ENCODE measurements at regions not wholly inside any gene's neighbourhood (a gene's known extent, or its start where the extent isn't known, plus 50 kb on each side); places are given as distances from the start of the nearest gene placed in this dataset.

- DNase-seq (ENCODE audit: low read depth) (no peak), FAIRE-seq (no peak)
- H3K27me3 ChIP-seq (ENCODE audit: control insufficient read depth, insufficient read depth, low read length): no peaks in the 10 kb centered on the region
- H3K36me3 ChIP-seq (ENCODE audit: control insufficient read depth, insufficient read depth, low read length): no peaks in the 10 kb centered on the region
- TF ChIP-seq CTCF (IDR thresholded peaks at IDR 0.05; ENCODE audit: insufficient read depth, low read length, severe bottlenecking): no peak
- no peak overlapping the region for H3K4me3 ChIP-seq (ENCODE audit: low read depth, low read length)
These were observed 252.1 kb upstream of the RTL1 start for GRCh38 chr14:101155575-101155974.

GRCh38 chr14:101167428-101167827 is 263.9 kb upstream of the RTL1 start:
- TF ChIP-seq CTCF (IDR thresholded peaks at IDR 0.05; ENCODE audit: insufficient read depth, low read length, severe bottlenecking): no peak
- Histone ChIP-seq H3K36me3 (ENCODE audit: control insufficient read depth, insufficient read depth, low read length) (no peaks in the 10 kb centered on the region), H3K4me3 (ENCODE audit: low read depth, low read length) (no peak overlapping the region), H3K27me3 (ENCODE audit: control insufficient read depth, insufficient read depth, low read length) (no peaks in the 10 kb centered on the region)
- DNase-seq (ENCODE audit: low read depth) (no peak), FAIRE-seq (no peak)

- no peak overlapping the region for H3K4me3 ChIP-seq (ENCODE audit: low read depth, low read length)
- no peaks in the 10 kb centered on the region for H3K27me3 ChIP-seq (ENCODE audit: control insufficient read depth, insufficient read depth, low read length)
- H3K36me3 ChIP-seq (ENCODE audit: control insufficient read depth, insufficient read depth, low read length): no peaks in the 10 kb centered on the region
- TF ChIP-seq CTCF (IDR thresholded peaks at IDR 0.05; ENCODE audit: insufficient read depth, low read length, severe bottlenecking): no peak
- DNase-seq (ENCODE audit: low read depth): no peak
- no peak for FAIRE-seq
These were observed 265.7 kb upstream of the RTL1 start for GRCh38 chr14:101169267-101169666.

GRCh38 chr14:101171650-101172049 is 268.1 kb upstream of the RTL1 start:
- no peak for TF ChIP-seq CTCF (IDR thresholded peaks at IDR 0.05; ENCODE audit: insufficient read depth, low read length, severe bottlenecking)
- H3K27me3 ChIP-seq (ENCODE audit: control insufficient read depth, insufficient read depth, low read length): no peaks in the 10 kb centered on the region
- no peak for DNase-seq (ENCODE audit: low read depth)
- no peak overlapping the region for H3K4me3 ChIP-seq (ENCODE audit: low read depth, low read length)
- FAIRE-seq: no peak
- H3K36me3 ChIP-seq (ENCODE audit: control insufficient read depth, insufficient read depth, low read length): no peaks in the 10 kb centered on the region

- Histone ChIP-seq H3K4me3 (ENCODE audit: low read depth, low read length) (no peak overlapping the region), H3K27me3 (ENCODE audit: control insufficient read depth, insufficient read depth, low read length) (no peaks in the 10 kb centered on the region), H3K36me3 (ENCODE audit: control insufficient read depth, insufficient read depth, low read length) (no peaks in the 10 kb centered on the region)
- DNase-seq (ENCODE audit: low read depth): no peak
- no peak for FAIRE-seq
- no peak for TF ChIP-seq CTCF (IDR thresholded peaks at IDR 0.05; ENCODE audit: insufficient read depth, low read length, severe bottlenecking)
These were observed 270.4 kb upstream of the RTL1 start for GRCh38 chr14:101173698-101174521.

GRCh38 chr14:101174522-101174838 is 271.0 kb upstream of the RTL1 start:
- H3K36me3 ChIP-seq (ENCODE audit: control insufficient read depth, insufficient read depth, low read length): no peaks in the 10 kb centered on the region
- no peak for TF ChIP-seq CTCF (IDR thresholded peaks at IDR 0.05; ENCODE audit: insufficient read depth, low read length, severe bottlenecking)
- H3K27me3 ChIP-seq (ENCODE audit: control insufficient read depth, insufficient read depth, low read length): no peaks in the 10 kb centered on the region
- no peak overlapping the region for H3K4me3 ChIP-seq (ENCODE audit: low read depth, low read length)
- FAIRE-seq: no peak
- no peak for DNase-seq (ENCODE audit: low read depth)

Measured in bronchial epithelial cell (primary cell).